PC-9 (cell line): ENCODE measurements at regions not wholly inside any gene's neighbourhood (a gene's known extent, or its start where the extent isn't known, plus 50 kb on each side); places are given as distances from the start of the nearest gene placed in this dataset.

ENCODE experiments used
- BruUV-seq: library from RNA; stranded (reverse); fragments of 400-500 nt; replicated peaks from 2 replicates; lab custom pipeline; 2021; lab: Mats Ljungman, UMichigan
- CTCF ChIA-PET: fragments of 300-600 bp; sonication (Branson Sonifier 250); formaldehyde crosslinking; loops from one replicate; lab custom pipeline; 2022; ENCODE audit warnings: antibody characterized with exemption; lab: Charles Lee
- POLR2A ChIA-PET: fragments of 300-600 bp; sonication (Branson Sonifier 250); formaldehyde crosslinking; loops from one replicate; lab custom pipeline; 2022; ENCODE audit warnings: antibody characterized with exemption; ENCODE audit not compliant: unreplicated experiment; lab: Charles Lee
- DNase-seq, 2 experiments: peaks; one replicate each; pipeline versions ENCODE4 v3.0.0 to v3.0.0-alpha.2; 2015 to 2022; ENCODE audit warnings: mixed read lengths in 1 of 2
- H2AFZ ChIP-seq: fragments of 200-600 bp; sonication (generic); 2 replicates; pipeline ENCODE4 v1.8.1; 2017; ENCODE audit warnings: antibody characterized with exemption
- H3F3A ChIP-seq: fragments of 200-600 bp; sonication (generic); 2 replicates; pipeline ENCODE4 v1.8.1; 2017; ENCODE audit warnings: antibody characterized with exemption, mild to moderate bottlenecking, low read depth; ENCODE audit not compliant: insufficient read depth
- H3K27ac ChIP-seq: fragments of 200-600 bp; sonication (generic); 2 replicates; pipeline ENCODE4 v1.6.1; 2016; ENCODE audit warnings: mixed run types
- H3K27me3 ChIP-seq: fragments of 200-600 bp; sonication (generic); 2 replicates; pipeline ENCODE4 v1.6.1; 2016; ENCODE audit warnings: low read depth, mixed run types; ENCODE audit not compliant: insufficient read depth
- H3K36me3 ChIP-seq: fragments of 200-600 bp; sonication (generic); 2 replicates; pipeline ENCODE4 v1.6.1; 2016; ENCODE audit warnings: low read depth, mixed run types
- H3K4me1 ChIP-seq: fragments of 200-600 bp; sonication (generic); replicated peaks from 2 replicates; pipeline ENCODE4 v1.6.1; 2016; ENCODE audit warnings: mixed run types; ENCODE audit not compliant: insufficient read depth
- H3K4me2 ChIP-seq: fragments of 200-600 bp; sonication (generic); 2 replicates; pipeline ENCODE4 v1.6.1; 2017; ENCODE audit warnings: mixed run types
- H3K4me3 ChIP-seq: fragments of 200-600 bp; sonication (generic); 2 replicates; pipeline ENCODE4 v1.6.1; 2016; ENCODE audit warnings: mixed run types
- H3K79me2 ChIP-seq: fragments of 200-600 bp; sonication (generic); 2 replicates; pipeline ENCODE4 v1.6.1; 2017; ENCODE audit warnings: low read depth, mixed run types
- H3K9me2 ChIP-seq: fragments of 200-600 bp; sonication (generic); 2 replicates; pipeline ENCODE4 v1.8.1; 2017; ENCODE audit warnings: mild to moderate bottlenecking; ENCODE audit not compliant: insufficient read depth
- H3K9me3 ChIP-seq: fragments of 200-600 bp; sonication (generic); 2 replicates; pipeline ENCODE4 v1.8.1; 2016; ENCODE audit warnings: low read depth; ENCODE audit not compliant: insufficient read depth
- H4K20me1 ChIP-seq: fragments of 200-600 bp; sonication (generic); 2 replicates; pipeline ENCODE4 v1.8.1; 2017; ENCODE audit not compliant: insufficient read depth
- EZH2 ChIP-seq: fragments of 200-600 bp; sonication (generic); IDR thresholded peaks from 2 replicates; pipeline ENCODE4 v1.8.0; 2017; ENCODE audit warnings: antibody characterized with exemption, low read depth
- intact Hi-C: fragments of 100-400 bp; cut with micrococcal nuclease; formaldehyde crosslinking; loops from one replicate; pipeline ENCODE4 v1.10.0; 2022; ENCODE audit not compliant: unreplicated experiment
- TF ChIP-seq, protein P1 (sequence below): fragments of 200-600 bp; sonication (generic); conservative IDR thresholded peaks from 2 replicates; pipeline ENCODE4 v1.6.1; 2017; ENCODE audit warnings: mixed run types, antibody characterized with exemption, mild to moderate bottlenecking, moderate library complexity

DNA sequence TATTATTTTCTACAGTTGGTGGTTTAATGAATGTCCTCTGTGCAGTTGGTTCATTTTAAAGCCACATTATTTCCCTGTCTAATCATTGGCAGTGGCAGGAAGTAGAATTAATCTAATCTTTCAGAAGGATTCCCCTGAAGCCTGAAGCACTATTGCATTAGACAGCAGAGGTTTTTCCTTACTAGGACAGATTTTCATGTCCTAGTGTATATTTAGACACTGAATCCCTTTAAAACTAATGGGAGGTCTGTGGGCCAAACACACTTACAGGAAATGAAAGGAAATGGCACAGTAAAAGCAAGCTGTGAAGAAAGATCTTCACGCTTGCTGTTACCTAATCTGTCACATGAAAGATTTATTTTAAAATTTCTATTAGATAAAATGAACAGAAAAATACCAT is 165.2 kb downstream of the SLC39A8 start:
- Histone ChIP-seq H3K4me3 (no peak overlapping the region), H3K4me2 (no peak overlapping the region), H2AFZ (no peak overlapping the region), H3F3A (no peaks in the 10 kb centered on the region), H3K9me3 (no peaks in the 10 kb centered on the region), H3K9me2 (no peaks in the 10 kb centered on the region), H3K36me3 (no peaks in the 10 kb centered on the region), H4K20me1 (no peaks in the 10 kb centered on the region), H3K79me2 (no peaks in the 10 kb centered on the region), H3K4me1 (no peaks in the 10 kb centered on the region), H3K27me3 (no peaks in the 10 kb centered on the region), H3K27ac (no peak overlapping the region)
- CTCF ChIA-PET: no interaction called here
- no TSS peak for BruUV-seq
- intact Hi-C loops: no loop called here
- DNase-seq: no peak
- POLR2A ChIA-PET: no interaction called here
- TF ChIP-seq, protein P1, sequence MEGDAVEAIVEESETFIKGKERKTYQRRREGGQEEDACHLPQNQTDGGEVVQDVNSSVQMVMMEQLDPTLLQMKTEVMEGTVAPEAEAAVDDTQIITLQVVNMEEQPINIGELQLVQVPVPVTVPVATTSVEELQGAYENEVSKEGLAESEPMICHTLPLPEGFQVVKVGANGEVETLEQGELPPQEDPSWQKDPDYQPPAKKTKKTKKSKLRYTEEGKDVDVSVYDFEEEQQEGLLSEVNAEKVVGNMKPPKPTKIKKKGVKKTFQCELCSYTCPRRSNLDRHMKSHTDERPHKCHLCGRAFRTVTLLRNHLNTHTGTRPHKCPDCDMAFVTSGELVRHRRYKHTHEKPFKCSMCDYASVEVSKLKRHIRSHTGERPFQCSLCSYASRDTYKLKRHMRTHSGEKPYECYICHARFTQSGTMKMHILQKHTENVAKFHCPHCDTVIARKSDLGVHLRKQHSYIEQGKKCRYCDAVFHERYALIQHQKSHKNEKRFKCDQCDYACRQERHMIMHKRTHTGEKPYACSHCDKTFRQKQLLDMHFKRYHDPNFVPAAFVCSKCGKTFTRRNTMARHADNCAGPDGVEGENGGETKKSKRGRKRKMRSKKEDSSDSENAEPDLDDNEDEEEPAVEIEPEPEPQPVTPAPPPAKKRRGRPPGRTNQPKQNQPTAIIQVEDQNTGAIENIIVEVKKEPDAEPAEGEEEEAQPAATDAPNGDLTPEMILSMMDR: no peak
- TF ChIP-seq EZH2: no peak

DNA sequence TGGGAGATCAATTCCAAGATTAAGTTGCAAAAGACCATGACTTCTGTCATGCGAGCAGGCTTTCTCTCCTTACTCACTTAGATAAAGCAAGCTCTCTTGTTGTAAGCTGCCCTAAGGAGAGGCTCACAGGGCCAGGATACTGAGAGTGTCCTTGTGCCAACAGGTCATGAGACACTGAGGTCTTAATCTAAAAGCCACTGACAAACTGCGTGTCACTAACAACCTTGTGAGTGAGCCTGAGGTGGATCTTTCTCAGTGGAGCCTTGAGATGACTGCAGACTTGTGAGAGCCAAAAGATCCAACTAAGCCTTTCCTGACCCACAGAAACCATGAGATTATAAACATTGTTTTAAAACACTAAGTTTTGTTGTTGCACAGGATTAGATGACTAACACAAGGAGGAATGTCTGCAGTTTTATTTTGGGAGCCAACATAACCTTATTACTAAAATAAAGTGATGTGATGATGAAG is 170.5 kb downstream of the SLC39A8 start:
- intact Hi-C loops: no loop called here
- POLR2A ChIA-PET: no interaction called here
- peak overlapping the region; percentile 43; the same call in 1 of the 2 replicates for H2AFZ ChIP-seq

DNA sequence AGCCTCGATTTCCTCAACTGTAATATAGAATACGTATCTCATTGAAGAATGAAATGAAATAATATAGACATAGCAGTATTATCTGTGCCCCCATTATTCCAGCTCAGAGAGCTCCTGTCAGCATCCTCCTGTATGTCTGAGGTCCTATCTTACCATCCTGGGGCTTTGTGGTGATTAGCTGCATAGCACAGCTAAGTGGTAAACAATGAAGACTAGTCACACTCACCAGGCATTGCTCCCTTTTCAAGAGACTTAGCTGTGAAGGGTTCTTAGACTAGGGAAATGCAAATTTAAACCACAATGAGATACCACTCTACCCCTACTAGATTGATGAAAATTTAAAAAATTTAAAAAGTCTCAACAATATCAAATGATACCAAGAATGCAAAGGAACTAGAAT is 172.9 kb downstream of the SLC39A8 start:
- Histone ChIP-seq H2AFZ (no peak overlapping the region), H3K9me2 (no peaks in the 10 kb centered on the region), H3K36me3 (no peaks in the 10 kb centered on the region), H4K20me1 (no peaks in the 10 kb centered on the region), H3K9me3 (no peaks in the 10 kb centered on the region), H3K27ac (no peak overlapping the region), H3K79me2 (no peaks in the 10 kb centered on the region), H3K4me3 (no peak overlapping the region), H3K4me2 (no peak overlapping the region), H3K27me3 (no peaks in the 10 kb centered on the region), H3K4me1 (no peaks in the 10 kb centered on the region), H3F3A (no peaks in the 10 kb centered on the region)
- ChIA-PET POLR2A (no interaction called here), CTCF (no interaction called here)
- DNase-seq: no peak
- BruUV-seq: no TSS peak
- intact Hi-C loops: no loop called here
- no peak for TF ChIP-seq EZH2
- TF ChIP-seq, protein P1: no peak

More for the DNA sequence above, 170.5 kb downstream of the SLC39A8 start:
- Histone ChIP-seq H3K4me1 (no peaks in the 10 kb centered on the region), H3K27me3 (no peaks in the 10 kb centered on the region), H3K4me3 (no peak overlapping the region), H3F3A (no peaks in the 10 kb centered on the region), H3K9me2 (no peaks in the 10 kb centered on the region), H4K20me1 (no peaks in the 10 kb centered on the region), H3K4me2 (no peak overlapping the region), H3K9me3 (no peaks in the 10 kb centered on the region), H3K36me3 (no peaks in the 10 kb centered on the region), H3K79me2 (no peaks in the 10 kb centered on the region), H3K27ac (no peak overlapping the region)
- no TSS peak for BruUV-seq
- no peak for DNase-seq
- CTCF ChIA-PET: interaction anchor here (0.7 kb wide), 1 partner anchor 223 kb away, joined by 12 read pairs; no protein-coding TSS in a partner anchor
- TF ChIP-seq, protein P1: no peak
- TF ChIP-seq EZH2: no peak
